Activated CD8-positive, alpha-beta memory T cell treated with anti-CD3 and anti-CD28 coated beads, Interleukin-2, amount 10 ng/mL, durations not matched to agents 7 days and 5 days (primary cell): ENCODE measurements at regions not wholly inside any gene's neighbourhood (a gene's known extent, or its start where the extent isn't known, plus 50 kb on each side); places are given as distances from the start of the nearest gene placed in this dataset.

Experiments
- ATAC-seq: fragments of 150-1000 bp; cut with Tn5 transposase; one replicate; pipeline ENCODE4 v1.10.0; 2021; ENCODE audit warnings: moderate library complexity
- CTCF ChIA-PET: fragments of 350-600 bp; sonication (Branson Sonifier 250); formaldehyde crosslinking; loops from one replicate; lab custom pipeline; 2021; ENCODE audit warnings: antibody characterized with exemption; lab: Charles Lee
- DNase-seq: peaks from one replicate; pipeline ENCODE4 v3.0.0-alpha.2; 2020
- H3K27ac Mint-ChIP-seq: one replicate; pipeline ENCODE4 v1.8.0; 2021; ENCODE audit warnings: mild to moderate bottlenecking, mixed read lengths
- H3K27me3 Mint-ChIP-seq: one replicate; pipeline ENCODE4 v1.8.0; 2021; ENCODE audit warnings: mixed read lengths
- H3K36me3 Mint-ChIP-seq: one replicate; pipeline ENCODE4 v1.8.0; 2021; ENCODE audit warnings: mild to moderate bottlenecking, mixed read lengths
- H3K4me1 Mint-ChIP-seq: one replicate; pipeline ENCODE4 v1.8.0; 2021; ENCODE audit warnings: mixed read lengths
- H3K4me3 Mint-ChIP-seq: one replicate; pipeline ENCODE4 v1.8.0; 2021; ENCODE audit warnings: mild to moderate bottlenecking, moderate library complexity, mixed read lengths
- H3K9me3 Mint-ChIP-seq: one replicate; pipeline ENCODE4 v1.8.0; 2022; ENCODE audit warnings: low read depth, mixed read lengths

- CTCF ChIA-PET, result no interaction called here
- Mint-ChIP-seq H3K9me3 (no peaks in the 10 kb centered on the region), H3K4me3 (no peak overlapping the region), H3K27me3 (peaks cover 22% of the 10 kb centered on the region), H3K27ac (no peak overlapping the region), H3K36me3 (no peaks in the 10 kb centered on the region), H3K4me1 (no peaks in the 10 kb centered on the region)
- ATAC-seq (no peak), DNase-seq (no peak)
Observed at GRCh38 chr18:76592981-76593381, 97.9 kb upstream of the ZNF516 start.

DNA sequence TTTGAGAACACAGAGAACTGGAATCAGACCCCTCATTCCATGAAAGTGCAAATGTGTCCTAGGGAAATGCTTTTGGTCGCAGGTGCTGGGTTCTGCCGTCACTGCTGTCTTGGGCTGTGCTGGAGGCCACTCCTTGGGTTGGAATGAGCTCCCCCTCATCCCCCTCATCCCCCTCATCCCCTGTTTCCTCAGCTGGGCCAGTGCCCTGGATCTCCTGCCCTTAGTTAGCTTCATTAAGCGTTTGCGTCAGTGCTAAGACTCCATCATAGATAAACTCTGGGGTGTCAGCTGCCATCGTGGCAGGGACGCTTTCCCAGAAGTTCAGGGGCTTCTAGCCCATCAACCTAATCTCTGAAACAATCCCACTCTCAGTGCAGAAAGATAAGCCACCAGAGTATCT lies 97.1 kb upstream of the ZNF516 start:
- DNase-seq, result no peak
- Mint-ChIP-seq H3K9me3 (no peaks in the 10 kb centered on the region), H3K4me1 (no peaks in the 10 kb centered on the region), H3K36me3 (no peaks in the 10 kb centered on the region), H3K27ac (no peak overlapping the region), H3K27me3 (peaks cover 22% of the 10 kb centered on the region), H3K4me3 (no peak overlapping the region)
- no peak for ATAC-seq
- CTCF ChIA-PET, result no interaction called here

GRCh38 chr18:76589866-76590265 lies 94.8 kb upstream of the ZNF516 start:
- Mint-ChIP-seq H3K4me3 (no peak overlapping the region), H3K9me3 (no peaks in the 10 kb centered on the region), H3K27ac (no peak overlapping the region), H3K36me3 (no peaks in the 10 kb centered on the region), H3K27me3 (peaks cover 22% of the 10 kb centered on the region), H3K4me1 (no peaks in the 10 kb centered on the region)
- ATAC-seq (no peak), DNase-seq (no peak)
- CTCF ChIA-PET, result no interaction called here

DNA sequence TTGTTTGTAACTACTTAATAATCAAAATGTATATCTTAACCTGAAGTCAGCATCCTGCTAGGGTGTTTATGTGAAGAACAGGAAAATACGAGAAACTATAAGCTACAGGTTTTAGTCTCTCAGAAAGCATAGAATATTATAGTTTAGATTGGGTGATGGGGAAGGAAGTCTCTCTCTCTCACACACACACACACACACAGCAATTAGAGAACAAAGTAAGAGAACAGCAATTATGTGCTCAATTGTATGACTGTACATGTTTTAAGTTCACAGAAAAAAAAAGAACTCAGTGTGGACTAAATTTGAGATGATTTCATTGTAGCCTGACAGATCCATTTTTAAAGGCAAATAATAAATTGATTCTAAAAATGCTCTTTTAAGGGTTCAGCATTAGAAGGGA lies 94.3 kb upstream of the ZNF516 start:
- no peak for ATAC-seq
- Mint-ChIP-seq H3K4me1 (no peaks in the 10 kb centered on the region), H3K27me3 (peaks cover 22% of the 10 kb centered on the region), H3K4me3 (no peak overlapping the region), H3K9me3 (no peaks in the 10 kb centered on the region), H3K36me3 (no peaks in the 10 kb centered on the region), H3K27ac (no peak overlapping the region)
- DNase-seq, result no peak
- CTCF ChIA-PET, result no interaction called here

DNA sequence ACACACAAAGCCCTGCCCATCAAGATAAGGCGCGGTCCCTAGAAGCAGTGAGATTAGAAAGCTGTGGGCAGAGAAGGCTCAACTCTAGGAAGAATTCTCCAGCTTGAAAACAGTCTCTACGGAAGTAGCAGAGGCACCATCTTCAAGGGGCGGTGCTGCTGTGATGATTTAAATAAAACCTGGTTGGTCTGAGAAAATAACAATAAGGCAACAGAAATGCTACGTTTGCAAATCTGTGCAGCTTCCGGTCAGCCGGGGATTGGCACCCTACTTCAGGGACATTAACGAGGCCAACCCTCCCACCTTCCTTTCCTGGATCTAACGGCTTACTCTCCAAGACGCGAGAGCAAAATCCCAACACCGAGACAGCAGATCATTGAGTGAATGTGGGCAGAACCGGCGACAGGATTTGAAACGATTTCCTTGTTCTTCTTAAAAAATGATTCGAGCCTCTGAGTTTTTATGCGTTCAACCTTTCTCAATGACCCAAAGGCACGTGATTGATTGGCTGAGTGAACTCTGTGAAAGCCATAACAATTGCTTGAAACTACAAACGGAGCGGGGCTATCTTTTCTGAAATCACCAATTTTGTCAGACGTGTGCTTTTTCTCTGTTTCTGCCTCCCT lies 93.7 kb upstream of the ZNF516 start:
- no peaks in the 10 kb centered on the region for H3K36me3 Mint-ChIP-seq
- ATAC-seq (no peak), DNase-seq (no peak)
- CTCF ChIA-PET, result no interaction called here
- no peak overlapping the region for H3K27ac Mint-ChIP-seq
- no peak overlapping the region for H3K4me3 Mint-ChIP-seq
- H3K27me3 Mint-ChIP-seq, result peaks cover 22% of the 10 kb centered on the region
- no peaks in the 10 kb centered on the region for H3K4me1 Mint-ChIP-seq
- H3K9me3 Mint-ChIP-seq, result no peaks in the 10 kb centered on the region

DNA sequence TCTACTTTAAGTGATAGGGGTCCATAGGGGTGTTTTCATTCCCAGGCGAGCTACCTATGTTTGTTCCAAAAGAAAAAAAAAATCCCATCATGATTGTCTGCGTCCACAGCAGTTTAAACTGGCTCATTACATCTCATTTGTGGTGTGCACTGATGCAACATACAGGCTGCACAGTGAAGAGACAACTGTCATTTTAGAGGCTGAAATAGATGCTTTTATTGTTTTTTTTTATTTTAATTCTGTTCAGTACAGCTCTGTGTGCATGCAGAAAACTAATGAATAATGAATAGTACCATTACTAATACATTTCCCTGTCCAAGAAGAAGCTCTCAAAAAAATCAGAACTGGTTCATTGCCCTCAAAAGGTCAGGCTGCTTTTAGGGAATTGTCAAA lies 92.8 kb upstream of the ZNF516 start:
- H3K27me3 Mint-ChIP-seq, result peaks cover 22% of the 10 kb centered on the region
- no peak for DNase-seq
- H3K27ac Mint-ChIP-seq, result no peak overlapping the region
- H3K4me3 Mint-ChIP-seq, result no peak overlapping the region
- CTCF ChIA-PET, result no interaction called here
- no peaks in the 10 kb centered on the region for H3K9me3 Mint-ChIP-seq
- no peak for ATAC-seq
- no peaks in the 10 kb centered on the region for H3K4me1 Mint-ChIP-seq
- H3K36me3 Mint-ChIP-seq, result no peaks in the 10 kb centered on the region

DNA sequence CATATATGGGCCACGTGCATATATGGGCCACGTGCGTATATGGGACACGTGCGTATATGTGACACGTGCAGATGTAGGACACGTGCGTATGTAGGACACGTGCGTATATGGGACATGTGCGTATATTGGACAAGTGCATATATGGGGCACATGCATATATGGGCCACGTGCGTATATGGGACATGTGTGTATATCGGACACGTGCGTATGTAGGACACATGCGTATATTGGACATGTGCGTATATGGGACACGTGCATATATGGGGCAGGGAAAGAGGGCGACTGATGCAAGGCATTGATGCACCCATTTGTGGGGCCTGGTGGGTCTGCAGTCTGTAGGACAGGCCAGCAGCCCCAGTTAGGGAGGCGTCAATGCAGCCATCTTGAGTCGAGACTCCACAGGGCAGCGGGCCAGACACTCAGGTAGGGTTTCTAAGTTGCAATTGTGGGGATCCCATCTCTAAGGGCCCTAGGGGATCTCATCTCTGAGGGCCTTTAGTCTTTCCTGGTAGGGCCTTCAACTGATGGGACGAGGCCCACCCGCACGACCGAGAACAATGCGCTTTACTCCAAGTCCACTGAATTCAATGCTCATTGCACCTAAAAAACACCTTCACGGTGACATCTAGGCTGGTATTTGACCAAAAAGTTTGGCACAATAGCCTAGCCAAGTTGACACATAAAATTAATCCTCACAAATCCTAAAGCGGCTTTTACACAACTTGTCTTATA lies 92.3 kb upstream of the ZNF516 start:
- H3K27ac Mint-ChIP-seq, result no peak overlapping the region
- no peak for ATAC-seq
- peaks cover 22% of the 10 kb centered on the region for H3K27me3 Mint-ChIP-seq
- H3K36me3 Mint-ChIP-seq, result no peaks in the 10 kb centered on the region
- no peak for DNase-seq
- H3K9me3 Mint-ChIP-seq, result no peaks in the 10 kb centered on the region
- CTCF ChIA-PET, result no interaction called here
- H3K4me3 Mint-ChIP-seq, result no peak overlapping the region
- H3K4me1 Mint-ChIP-seq, result no peaks in the 10 kb centered on the region

DNA sequence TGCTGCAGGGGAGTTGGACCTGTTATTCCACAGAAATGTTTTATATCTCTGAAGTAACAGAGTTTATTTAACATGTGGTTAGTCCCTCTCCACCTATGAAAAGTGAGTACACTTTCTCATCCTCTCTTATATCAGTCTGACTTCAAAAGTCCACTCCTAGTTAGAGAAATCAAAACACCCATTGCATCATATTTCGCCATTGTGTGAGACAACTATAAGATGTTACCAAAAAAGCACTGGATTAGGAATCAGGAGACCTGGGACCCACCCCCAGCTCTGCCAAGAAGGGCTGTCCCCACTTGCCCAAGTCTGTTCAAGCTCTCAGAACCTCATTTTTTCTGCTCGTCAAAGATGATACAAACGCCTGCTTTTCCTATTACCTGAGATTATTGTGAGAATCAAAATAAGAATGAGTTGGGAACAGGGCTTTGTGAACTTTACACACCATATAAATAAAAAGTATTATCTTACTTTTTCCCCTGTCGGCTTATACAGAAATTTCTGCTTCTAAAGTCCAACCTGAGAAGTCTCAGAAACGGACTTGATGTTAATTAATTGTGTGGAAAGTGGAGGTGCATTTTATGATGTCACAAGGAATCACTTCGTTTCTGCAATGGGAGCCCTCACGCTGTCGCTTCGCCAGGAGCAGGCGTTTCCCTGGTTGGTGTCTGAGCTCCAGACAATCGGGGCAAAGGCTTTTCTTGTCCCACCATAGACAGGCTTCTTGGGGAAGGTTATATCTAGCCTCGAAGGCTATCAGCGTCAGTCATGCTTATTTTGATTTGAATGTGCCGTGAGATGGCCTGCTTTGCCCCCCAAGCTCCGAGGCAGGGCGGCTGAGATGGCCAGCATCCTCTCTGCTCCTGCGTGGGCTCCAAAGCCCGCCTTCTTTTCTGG lies 89.6 kb upstream of the ZNF516 start:
- no peak for ATAC-seq
- no peaks in the 10 kb centered on the region for H3K9me3 Mint-ChIP-seq
- no peak for DNase-seq
- peaks cover 26% of the 10 kb centered on the region for H3K27me3 Mint-ChIP-seq
- no peaks in the 10 kb centered on the region for H3K4me1 Mint-ChIP-seq
- no peaks in the 10 kb centered on the region for H3K36me3 Mint-ChIP-seq
- no peak overlapping the region for H3K27ac Mint-ChIP-seq
- CTCF ChIA-PET, result no interaction called here
- H3K4me3 Mint-ChIP-seq, result no peak overlapping the region

DNA sequence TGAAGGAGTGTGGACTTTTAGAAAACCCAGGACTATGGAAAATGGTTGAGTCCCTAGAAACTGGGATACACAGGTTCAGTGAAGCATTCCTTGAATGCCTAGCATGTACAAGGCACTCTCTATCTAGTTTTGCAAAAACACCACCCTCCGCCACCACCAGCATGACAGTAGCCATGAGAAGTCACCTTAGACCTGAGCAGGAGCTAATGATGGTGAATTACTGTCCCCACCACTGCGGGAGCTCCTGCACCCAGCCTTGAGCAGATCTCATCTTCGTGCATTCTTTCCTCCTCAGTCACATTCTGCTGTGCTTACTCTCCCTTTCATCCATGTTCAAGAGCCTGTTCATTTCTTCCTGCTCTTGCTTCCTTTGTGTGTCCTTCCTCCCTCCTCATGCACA lies 86.2 kb upstream of the ZNF516 start:
- Mint-ChIP-seq H3K4me3 (no peak overlapping the region), H3K27me3 (peaks cover 21% of the 10 kb centered on the region), H3K4me1 (no peaks in the 10 kb centered on the region), H3K36me3 (no peaks in the 10 kb centered on the region), H3K27ac (no peak overlapping the region), H3K9me3 (no peaks in the 10 kb centered on the region)
- CTCF ChIA-PET, result no interaction called here
- no peak for ATAC-seq
- no peak for DNase-seq

DNA sequence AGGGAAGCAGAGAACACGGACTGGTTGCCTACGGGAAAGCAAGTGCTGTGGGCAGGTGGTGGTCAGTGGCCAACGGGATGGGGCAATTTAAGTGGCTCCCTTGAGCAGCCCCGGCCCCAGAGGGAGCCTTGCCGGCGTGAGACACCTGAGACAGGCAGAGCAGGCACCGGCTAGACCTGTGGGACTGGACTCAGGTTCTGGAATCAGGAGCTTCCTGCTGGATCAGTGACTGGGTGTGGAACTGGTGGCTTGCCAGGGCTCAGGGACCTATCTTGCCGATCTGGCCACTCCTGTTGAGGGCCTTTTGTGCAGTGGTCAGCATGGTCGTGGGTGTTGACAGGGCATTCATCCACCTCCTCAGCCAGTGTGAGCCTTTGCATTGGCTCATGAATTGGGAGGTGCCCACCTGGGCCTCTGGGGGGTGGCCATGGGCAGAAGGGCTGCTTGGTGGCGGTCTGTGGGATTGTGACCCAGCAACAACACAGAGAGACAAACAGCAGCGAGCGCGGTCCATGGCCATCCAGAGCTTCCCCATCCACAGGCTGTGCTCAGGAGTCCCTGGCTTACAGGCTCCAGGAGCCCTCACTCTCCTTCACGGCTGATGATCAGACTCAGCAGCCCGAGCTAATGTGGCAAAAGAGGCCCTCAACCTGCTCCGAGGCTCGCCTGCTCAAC lies 85.4 kb upstream of the ZNF516 start:
- ATAC-seq (no peak), DNase-seq (no peak)
- CTCF ChIA-PET, result no interaction called here
- peaks cover 29% of the 10 kb centered on the region for H3K27me3 Mint-ChIP-seq
- H3K4me3 Mint-ChIP-seq, result no peak overlapping the region
- no peaks in the 10 kb centered on the region for H3K36me3 Mint-ChIP-seq
- no peak overlapping the region for H3K27ac Mint-ChIP-seq
- H3K9me3 Mint-ChIP-seq, result no peaks in the 10 kb centered on the region
- no peaks in the 10 kb centered on the region for H3K4me1 Mint-ChIP-seq

DNA sequence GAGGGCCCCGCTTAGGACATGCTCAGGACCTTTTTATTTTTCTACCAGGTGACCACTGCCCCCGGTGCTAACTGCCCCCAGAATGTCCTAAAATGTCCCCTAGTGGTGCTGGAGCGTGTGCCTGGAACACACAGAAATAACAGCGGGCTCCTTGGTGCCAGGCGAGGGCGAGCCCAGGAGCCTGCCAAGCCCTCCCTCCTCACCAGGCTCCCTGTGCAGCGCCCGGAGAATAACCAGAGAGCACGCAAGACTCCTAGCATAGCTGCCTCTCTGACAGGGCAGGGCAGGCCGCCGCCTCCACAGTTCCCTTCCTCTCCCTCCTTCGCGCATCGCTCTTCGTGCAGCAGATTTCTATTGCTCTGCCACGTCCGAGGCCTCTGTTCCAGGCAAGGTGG lies 84.3 kb upstream of the ZNF516 start:
- CTCF ChIA-PET, result no interaction called here
- H3K9me3 Mint-ChIP-seq, result no peaks in the 10 kb centered on the region
- peaks cover 37% of the 10 kb centered on the region for H3K27me3 Mint-ChIP-seq
- ATAC-seq (no peak), DNase-seq (no peak)
- no peaks in the 10 kb centered on the region for H3K4me1 Mint-ChIP-seq
- H3K36me3 Mint-ChIP-seq, result no peaks in the 10 kb centered on the region
- H3K27ac Mint-ChIP-seq, result no peak overlapping the region
- H3K4me3 Mint-ChIP-seq, result no peak overlapping the region

- Mint-ChIP-seq H3K4me1 (no peaks in the 10 kb centered on the region), H3K4me3 (no peak overlapping the region), H3K9me3 (no peaks in the 10 kb centered on the region), H3K36me3 (no peaks in the 10 kb centered on the region), H3K27me3 (peaks cover 38% of the 10 kb centered on the region), H3K27ac (no peak overlapping the region)
- ATAC-seq (no peak), DNase-seq (no peak)
- CTCF ChIA-PET, result no interaction called here
Observed at GRCh38 chr18:76578571-76579300, 83.7 kb upstream of the ZNF516 start.
